ENCODE measurements at regions not wholly inside any gene's neighbourhood (a gene's known extent, or its start where the extent isn't known, plus 50 kb on each side); places are given as distances from the start of the nearest gene placed in this dataset.
"Not testable (repeated sequence)": the region's sequence is repeated elsewhere in the genome, so short reads cannot be mapped to it uniquely, and the experiment has no call there.

GRCh38 chr6:74346936-74347535 is 651.0 kb downstream of the CD109 start:
- no peaks in the 10 kb centered on the region for H3K9me3 Mint-ChIP-seq
- TF ChIP-seq, protein P1, sequence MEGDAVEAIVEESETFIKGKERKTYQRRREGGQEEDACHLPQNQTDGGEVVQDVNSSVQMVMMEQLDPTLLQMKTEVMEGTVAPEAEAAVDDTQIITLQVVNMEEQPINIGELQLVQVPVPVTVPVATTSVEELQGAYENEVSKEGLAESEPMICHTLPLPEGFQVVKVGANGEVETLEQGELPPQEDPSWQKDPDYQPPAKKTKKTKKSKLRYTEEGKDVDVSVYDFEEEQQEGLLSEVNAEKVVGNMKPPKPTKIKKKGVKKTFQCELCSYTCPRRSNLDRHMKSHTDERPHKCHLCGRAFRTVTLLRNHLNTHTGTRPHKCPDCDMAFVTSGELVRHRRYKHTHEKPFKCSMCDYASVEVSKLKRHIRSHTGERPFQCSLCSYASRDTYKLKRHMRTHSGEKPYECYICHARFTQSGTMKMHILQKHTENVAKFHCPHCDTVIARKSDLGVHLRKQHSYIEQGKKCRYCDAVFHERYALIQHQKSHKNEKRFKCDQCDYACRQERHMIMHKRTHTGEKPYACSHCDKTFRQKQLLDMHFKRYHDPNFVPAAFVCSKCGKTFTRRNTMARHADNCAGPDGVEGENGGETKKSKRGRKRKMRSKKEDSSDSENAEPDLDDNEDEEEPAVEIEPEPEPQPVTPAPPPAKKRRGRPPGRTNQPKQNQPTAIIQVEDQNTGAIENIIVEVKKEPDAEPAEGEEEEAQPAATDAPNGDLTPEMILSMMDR (conservative IDR thresholded peaks at IDR 0.05): no peak
- H3K36me3 Mint-ChIP-seq: no peaks in the 10 kb centered on the region
- DNase-seq (ENCODE audit: extremely low spot score, unreplicated experiment): no peak
- no peak overlapping the region for H3K27ac Mint-ChIP-seq
- no peak overlapping the region for H3K4me3 Mint-ChIP-seq
- H3K27me3 Mint-ChIP-seq: no peaks in the 10 kb centered on the region
- H3K4me1 Mint-ChIP-seq (ENCODE audit: unreplicated experiment): no peaks in the 10 kb centered on the region

DNA sequence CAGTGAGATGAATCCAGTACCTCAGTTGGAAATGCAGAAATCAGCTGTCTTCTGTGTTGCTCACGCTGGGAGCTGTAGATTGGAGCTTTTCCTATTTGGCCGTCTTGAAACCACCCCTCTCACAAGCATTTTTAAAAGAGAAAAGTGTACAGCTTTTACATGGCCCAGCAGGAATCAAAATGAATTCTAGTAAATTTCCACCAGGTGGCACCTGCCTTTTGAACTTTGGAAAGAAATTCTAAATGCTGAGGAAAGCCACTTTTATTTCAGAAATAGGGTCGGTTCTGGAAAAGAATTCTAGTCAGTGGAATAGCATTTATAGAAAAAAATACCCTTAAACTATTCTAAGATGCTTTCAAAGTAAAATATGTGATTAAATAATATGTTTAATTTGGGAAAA is 647.8 kb downstream of the CD109 start:
- H3K36me3 Mint-ChIP-seq: no peaks in the 10 kb centered on the region
- no peak for DNase-seq (ENCODE audit: extremely low spot score, unreplicated experiment)
- no peak overlapping the region for H3K27ac Mint-ChIP-seq
- no peaks in the 10 kb centered on the region for H3K27me3 Mint-ChIP-seq
- H3K4me3 Mint-ChIP-seq: no peak overlapping the region
- H3K4me1 Mint-ChIP-seq (ENCODE audit: unreplicated experiment): no peaks in the 10 kb centered on the region
- peaks cover 3% of the 10 kb centered on the region for H3K9me3 Mint-ChIP-seq
- TF ChIP-seq, protein P1 (conservative IDR thresholded peaks at IDR 0.05): peak; percentile 53

DNA sequence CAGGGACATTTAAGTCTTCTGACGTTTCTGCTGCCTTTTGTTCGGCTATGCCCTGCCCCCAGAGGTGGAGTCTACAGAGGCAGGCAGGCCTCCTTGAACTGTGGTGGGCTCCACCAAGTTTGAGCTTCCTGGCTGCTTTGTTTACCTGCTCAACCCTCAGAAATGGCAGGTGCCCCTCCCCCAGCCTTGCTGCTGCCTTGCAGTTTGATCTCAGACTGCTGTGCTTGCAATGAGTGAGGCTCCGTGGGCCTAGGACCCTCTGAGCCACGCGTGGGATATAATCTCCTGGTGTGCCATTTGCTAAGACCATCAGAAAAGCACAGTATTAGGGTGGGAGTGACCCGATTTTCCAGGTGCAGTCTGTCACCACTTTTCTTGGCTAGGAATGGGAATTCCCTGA is 647.3 kb downstream of the CD109 start:
- H3K4me3 Mint-ChIP-seq; H3K9me3 Mint-ChIP-seq; H3K36me3 Mint-ChIP-seq; H3K4me1 Mint-ChIP-seq (ENCODE audit: unreplicated experiment); H3K27me3 Mint-ChIP-seq; DNase-seq (ENCODE audit: extremely low spot score, unreplicated experiment); H3K27ac Mint-ChIP-seq: not testable (repeated sequence)

DNA sequence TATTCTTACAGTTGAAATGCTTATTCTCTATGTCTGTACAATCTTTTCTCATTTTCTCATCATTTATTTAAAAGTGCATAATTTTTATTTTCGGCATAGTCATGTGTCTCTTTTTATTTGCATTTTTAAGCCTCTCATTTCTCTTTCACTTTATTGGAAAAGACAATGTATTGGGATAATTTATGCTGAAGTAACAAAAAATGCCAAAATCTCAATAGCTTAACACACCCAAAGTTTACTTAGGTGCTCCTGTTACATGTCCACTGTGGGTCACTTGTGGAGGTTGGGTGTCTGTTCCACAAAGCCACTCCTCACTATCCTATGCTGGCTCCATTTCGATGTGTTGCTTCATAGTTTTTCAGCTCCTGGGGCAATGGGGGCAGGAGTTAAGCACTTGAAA is 638.7 kb downstream of the CD109 start:
- DNase-seq (ENCODE audit: extremely low spot score, unreplicated experiment): no peak
- Mint-ChIP-seq H3K4me3 (no peak overlapping the region), H3K36me3 (no peaks in the 10 kb centered on the region), H3K27ac (no peak overlapping the region), H3K4me1 (ENCODE audit: unreplicated experiment) (no peaks in the 10 kb centered on the region), H3K27me3 (no peaks in the 10 kb centered on the region), H3K9me3 (peaks cover 3% of the 10 kb centered on the region)
- TF ChIP-seq, protein P1 (conservative IDR thresholded peaks at IDR 0.05): no peak

DNA sequence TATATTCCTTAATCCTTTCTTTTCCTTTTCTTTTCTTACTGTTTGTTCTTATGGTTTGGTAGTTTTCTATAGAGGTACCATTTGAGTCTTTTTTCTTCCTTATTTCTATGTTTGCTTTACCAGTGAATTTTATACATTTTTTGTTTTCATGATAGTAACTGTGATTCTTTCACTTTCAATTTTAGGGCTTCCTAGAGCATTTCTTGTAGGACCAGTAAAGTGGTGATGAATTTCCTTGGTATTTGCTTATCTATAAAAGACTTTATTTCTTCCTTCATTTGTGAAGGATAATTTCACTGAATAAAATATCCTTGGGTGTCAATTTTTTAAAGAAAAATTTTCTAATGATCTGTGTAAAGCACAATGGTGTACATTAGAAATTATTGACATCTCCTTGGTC is 637.4 kb downstream of the CD109 start:
- Mint-ChIP-seq H3K4me1 (ENCODE audit: unreplicated experiment) (no peaks in the 10 kb centered on the region), H3K36me3 (no peaks in the 10 kb centered on the region), H3K4me3 (no peak overlapping the region), H3K9me3 (no peaks in the 10 kb centered on the region), H3K27ac (no peak overlapping the region), H3K27me3 (no peaks in the 10 kb centered on the region)
- no peak for DNase-seq (ENCODE audit: extremely low spot score, unreplicated experiment)
- TF ChIP-seq, protein P1 (conservative IDR thresholded peaks at IDR 0.05): no peak

DNA sequence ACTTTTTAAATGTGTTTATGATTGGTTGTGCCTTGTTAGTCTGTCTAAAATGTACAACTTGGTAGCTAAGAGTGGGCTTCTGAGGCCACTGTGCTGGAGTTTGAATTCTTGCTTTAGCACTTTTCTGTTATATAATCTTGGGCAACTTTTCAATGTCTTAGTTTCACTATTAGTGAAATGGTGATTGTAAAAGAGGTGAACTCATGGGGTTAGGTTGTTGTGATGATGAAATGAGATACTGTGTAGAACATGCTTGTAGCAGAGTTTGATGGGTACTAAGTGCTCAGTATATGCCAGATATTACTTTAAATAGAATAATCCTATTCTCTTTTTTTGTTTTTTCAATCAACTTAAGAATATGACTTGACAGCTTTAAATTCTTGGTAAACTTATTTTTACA is 624.7 kb downstream of the CD109 start:
- TF ChIP-seq, protein P1 (conservative IDR thresholded peaks at IDR 0.05): no peak
- H3K9me3 Mint-ChIP-seq: no peaks in the 10 kb centered on the region
- H3K27ac Mint-ChIP-seq: no peak overlapping the region
- no peak overlapping the region for H3K4me3 Mint-ChIP-seq
- H3K27me3 Mint-ChIP-seq: no peaks in the 10 kb centered on the region
- DNase-seq (ENCODE audit: extremely low spot score, unreplicated experiment): no peak
- no peaks in the 10 kb centered on the region for H3K4me1 Mint-ChIP-seq (ENCODE audit: unreplicated experiment)
- H3K36me3 Mint-ChIP-seq: no peaks in the 10 kb centered on the region

Measured in type B pancreatic cell (in vitro differentiated cells).